NCI-H146 treated with DMSO at 0.1 percent for 48 hours (cell line): ENCODE measurements at regions not wholly inside any gene's neighbourhood (a gene's known extent, or its start where the extent isn't known, plus 50 kb on each side); places are given as distances from the start of the nearest gene placed in this dataset.
"Not testable (repeated sequence)": the region's sequence is repeated elsewhere in the genome, so short reads cannot be mapped to it uniquely, and the experiment has no call there.

Experiments
- DNase-seq: peaks from one replicate; lab custom pipeline; 2025; ENCODE audit not compliant: unreplicated experiment; lab: John Stamatoyannopoulos, UW

GRCh38 chr2:182634386-182634785 is 81.7 kb upstream of the DNAJC10 start:
- no peak for DNase-seq

GRCh38 chr2:182636699-182637098 is 79.4 kb upstream of the DNAJC10 start:
- DNase-seq: no peak

- DNase-seq: no peak
Measured at GRCh38 chr2:182638667-182639066, 77.4 kb upstream of the DNAJC10 start.

GRCh38 chr2:182639971-182640370 is 76.1 kb upstream of the DNAJC10 start:
- no peak for DNase-seq

GRCh38 chr2:182642328-182642727 is 73.7 kb upstream of the DNAJC10 start:
- no peak for DNase-seq

GRCh38 chr2:182646763-182647498 is 69.1 kb upstream of the DNAJC10 start:
- DNase-seq: no peak

- DNase-seq: no peak
Measured at GRCh38 chr2:182647499-182647787, 68.6 kb upstream of the DNAJC10 start.

- peak; percentile 71 for DNase-seq
Measured at GRCh38 chr2:182649316-182649715, 66.7 kb upstream of the DNAJC10 start.

- peak; percentile 29 for DNase-seq
Measured at GRCh38 chr2:182650704-182651103, 65.4 kb upstream of the DNAJC10 start.

- DNase-seq: no peak
Measured at GRCh38 chr2:182652326-182652725, 63.7 kb upstream of the DNAJC10 start.

GRCh38 chr2:182655750-182656149 is 60.3 kb upstream of the DNAJC10 start:
- peak; percentile 14 for DNase-seq

GRCh38 chr2:182664212-182664611 is 51.8 kb upstream of the DNAJC10 start:
- DNase-seq: no peak

GRCh38 chr2:182665500-182665899 is 50.6 kb upstream of the DNAJC10 start:
- not testable (repeated sequence) for DNase-seq
